ENCODE measurements at regions not wholly inside any gene's neighbourhood (a gene's known extent, or its start where the extent isn't known, plus 50 kb on each side); places are given as distances from the start of the nearest gene placed in this dataset.

DNA sequence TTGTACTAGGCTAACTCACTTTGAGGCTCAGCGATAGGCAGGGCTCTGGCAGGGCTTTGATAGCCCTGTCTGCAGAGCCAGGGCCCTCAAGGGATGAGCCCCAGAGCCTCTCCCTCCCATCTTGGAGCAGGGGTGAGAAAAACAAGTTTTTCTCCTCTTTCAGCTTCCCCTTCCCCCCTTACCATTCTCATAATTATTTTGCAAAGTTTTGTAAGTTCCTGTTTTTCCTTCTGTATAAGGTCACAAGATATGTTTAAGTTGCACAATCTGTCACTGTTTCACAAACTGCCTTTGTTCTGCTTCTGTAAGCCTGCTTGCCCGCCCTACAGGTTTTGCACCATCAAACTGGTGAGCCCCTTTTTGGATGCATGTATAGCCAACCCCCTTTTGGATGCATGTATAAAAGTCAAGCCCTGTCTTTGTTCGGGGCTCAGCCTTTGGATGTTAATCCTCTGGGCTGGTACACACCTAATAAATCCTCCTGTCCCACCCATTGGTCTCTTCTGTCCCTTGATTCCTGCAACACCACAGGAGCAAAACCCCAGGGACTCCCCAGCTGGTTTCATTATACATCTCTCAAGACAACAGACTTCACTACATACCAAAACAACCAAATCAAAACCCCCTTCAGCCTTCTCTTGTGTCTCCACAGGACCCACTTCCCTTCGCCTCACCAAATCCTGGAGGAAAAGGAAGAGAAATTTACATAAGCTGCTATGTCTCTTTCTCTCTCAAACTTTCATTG, 52.5 kb upstream of the RESF1 start:
- TF ChIP-seq EZH2 (IDR thresholded peaks at IDR 0.05; ENCODE audit: borderline replicate concordance, low read depth, low read length, severe bottlenecking): no peak
- TF ChIP-seq, protein P1, sequence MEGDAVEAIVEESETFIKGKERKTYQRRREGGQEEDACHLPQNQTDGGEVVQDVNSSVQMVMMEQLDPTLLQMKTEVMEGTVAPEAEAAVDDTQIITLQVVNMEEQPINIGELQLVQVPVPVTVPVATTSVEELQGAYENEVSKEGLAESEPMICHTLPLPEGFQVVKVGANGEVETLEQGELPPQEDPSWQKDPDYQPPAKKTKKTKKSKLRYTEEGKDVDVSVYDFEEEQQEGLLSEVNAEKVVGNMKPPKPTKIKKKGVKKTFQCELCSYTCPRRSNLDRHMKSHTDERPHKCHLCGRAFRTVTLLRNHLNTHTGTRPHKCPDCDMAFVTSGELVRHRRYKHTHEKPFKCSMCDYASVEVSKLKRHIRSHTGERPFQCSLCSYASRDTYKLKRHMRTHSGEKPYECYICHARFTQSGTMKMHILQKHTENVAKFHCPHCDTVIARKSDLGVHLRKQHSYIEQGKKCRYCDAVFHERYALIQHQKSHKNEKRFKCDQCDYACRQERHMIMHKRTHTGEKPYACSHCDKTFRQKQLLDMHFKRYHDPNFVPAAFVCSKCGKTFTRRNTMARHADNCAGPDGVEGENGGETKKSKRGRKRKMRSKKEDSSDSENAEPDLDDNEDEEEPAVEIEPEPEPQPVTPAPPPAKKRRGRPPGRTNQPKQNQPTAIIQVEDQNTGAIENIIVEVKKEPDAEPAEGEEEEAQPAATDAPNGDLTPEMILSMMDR (IDR thresholded peaks at IDR 0.05; ENCODE audit: borderline replicate concordance, extremely low read depth, low read length, poor library complexity, severe bottlenecking): no peak

All from DND-41 (cell line).